Testis (tissue), 2 donors: ENCODE measurements at regions not wholly inside any gene's neighbourhood (a gene's known extent, or its start where the extent isn't known, plus 50 kb on each side); places are given as distances from the start of the nearest gene placed in this dataset.
"Not testable (repeated sequence)": the region's sequence is repeated elsewhere in the genome, so short reads cannot be mapped to it uniquely, and the experiment has no call there.

Experiments used
- DNase-seq: peaks from one replicate; pipeline ENCODE4 v3.0.0-alpha.2; 2019
- H3K27ac ChIP-seq, 2 donors: fragments of 200-600 bp; sonication (generic); one replicate each; pipeline ENCODE4 v1.5.1; 2019
- H3K27me3 ChIP-seq: fragments of 200-600 bp; sonication (generic); one replicate; pipeline ENCODE4 v1.5.1; 2019
- H3K36me3 ChIP-seq: fragments of 200-600 bp; sonication (generic); one replicate; pipeline ENCODE4 v1.5.1; 2017; ENCODE audit warnings: low read depth; ENCODE audit errors: missing control alignments
- H3K4me1 ChIP-seq: fragments of 200-600 bp; sonication (generic); one replicate; pipeline ENCODE4 v1.5.1; 2019
- H3K4me3 ChIP-seq, 2 donors: fragments of 200-600 bp; sonication (generic); one replicate each; pipeline ENCODE4 v1.5.1; 2017 to 2019
- H3K9me3 ChIP-seq: fragments of 200-600 bp; sonication (generic); one replicate; pipeline ENCODE4 v1.5.1; 2017
- CTCF ChIP-seq, 3 experiments: fragments of 450-650 bp in 2 of 3; fragments of 200-600 bp in 1 of 3; sonication (generic) in 1 of 3; IDR thresholded peaks; one replicate each; pipeline ENCODE4 v1.5.1; 2016 to 2019; ENCODE audit warnings: antibody characterized with exemption in 3 of 3, mild to moderate bottlenecking in 2 of 3, moderate library complexity in 1 of 3
- POLR2A ChIP-seq: fragments of 450-650 bp; IDR thresholded peaks from one replicate; pipeline ENCODE4 v1.6.1; 2017; ENCODE audit warnings: antibody characterized with exemption, mild to moderate bottlenecking, moderate library complexity
- WGBS, 2 donors: methylation state at CpG; one replicate each; pipeline ENCODE4 v1.1.5; 2018; 5-methylcytosine and 5-hydroxymethylcytosine counted together
- intact Hi-C: fragments of 100-400 bp; cut with DNase I; formaldehyde crosslinking; loops from one replicate; pipeline ENCODE4 v1.15.1; 2023; ENCODE audit warnings: low total_unique reads

- TF ChIP-seq CTCF (IDR thresholded peaks at IDR 0.05) (no peak), POLR2A (no peak)
- 74 to 81% methylated on average over 2 of the region's 2 CpGs for WGBS, 2 donors
- Histone ChIP-seq H3K36me3 (no peaks in the 10 kb centered on the region), H3K27me3 (no peaks in the 10 kb centered on the region), H3K4me3 (no peak overlapping the region), H3K9me3 (no peaks in the 10 kb centered on the region), H3K27ac (no peak overlapping the region), H3K4me1 (no peaks in the 10 kb centered on the region)
- intact Hi-C loops = no loop called here
- DNase-seq = no peak
Measured at GRCh38 chr6:27551607-27552006, 78.7 kb upstream of the ZNF184 start.

- 72 to 74% methylated on average over 3 of the region's 3 CpGs for WGBS, 2 donors
- no peaks in the 10 kb centered on the region for H3K36me3 ChIP-seq
- H3K4me3 ChIP-seq = no peak overlapping the region
- H3K27ac ChIP-seq = no peak overlapping the region
- no peak for DNase-seq
- no peak for TF ChIP-seq CTCF (IDR thresholded peaks at IDR 0.05)
- no peak for TF ChIP-seq POLR2A
- H3K27me3 ChIP-seq = no peaks in the 10 kb centered on the region
- no peaks in the 10 kb centered on the region for H3K4me1 ChIP-seq
- intact Hi-C loops = no loop called here
- H3K9me3 ChIP-seq = no peaks in the 10 kb centered on the region
Measured at GRCh38 chr6:27550692-27551091, 77.8 kb upstream of the ZNF184 start.

GRCh38 chr6:27549241-27549598 is 76.3 kb upstream of the ZNF184 start:
- H3K27me3 ChIP-seq, H3K4me1 ChIP-seq, H3K27ac ChIP-seq, H3K4me3 ChIP-seq, DNase-seq, intact Hi-C loops, H3K36me3 ChIP-seq, H3K9me3 ChIP-seq: not testable (repeated sequence)
- WGBS, 2 donors = 62 to 69% methylated on average over 14 of the region's 14 CpGs

- no peaks in the 10 kb centered on the region for H3K27me3 ChIP-seq
- no peak for TF ChIP-seq CTCF (IDR thresholded peaks at IDR 0.05)
- TF ChIP-seq POLR2A = no peak
- 14 to 17% methylated on average over 23 of the region's 23 CpGs for WGBS, 2 donors
- intact Hi-C loops = no loop called here
- H3K36me3 ChIP-seq = no peaks in the 10 kb centered on the region
- no peak overlapping the region for H3K27ac ChIP-seq
- no peaks in the 10 kb centered on the region for H3K4me1 ChIP-seq
- no peak for DNase-seq
- no peak overlapping the region for H3K4me3 ChIP-seq
- H3K9me3 ChIP-seq = no peaks in the 10 kb centered on the region
Measured at GRCh38 chr6:27547157-27548075, 74.5 kb upstream of the ZNF184 start.

GRCh38 chr6:27546522-27546921 is 73.6 kb upstream of the ZNF184 start:
- no peaks in the 10 kb centered on the region for H3K27me3 ChIP-seq
- DNase-seq = no peak
- no peak overlapping the region for H3K4me3 ChIP-seq
- no peaks in the 10 kb centered on the region for H3K9me3 ChIP-seq
- no peaks in the 10 kb centered on the region for H3K36me3 ChIP-seq
- 55 to 70% methylated on average over 7 of the region's 7 CpGs for WGBS, 2 donors
- H3K27ac ChIP-seq = no peak overlapping the region
- intact Hi-C loops = no loop called here
- no peaks in the 10 kb centered on the region for H3K4me1 ChIP-seq
- TF ChIP-seq POLR2A (no peak), CTCF (IDR thresholded peaks at IDR 0.05) (no peak)
